ENCODE measurements at regions not wholly inside any gene's neighbourhood (a gene's known extent, or its start where the extent isn't known, plus 50 kb on each side); places are given as distances from the start of the nearest gene placed in this dataset.

DNA sequence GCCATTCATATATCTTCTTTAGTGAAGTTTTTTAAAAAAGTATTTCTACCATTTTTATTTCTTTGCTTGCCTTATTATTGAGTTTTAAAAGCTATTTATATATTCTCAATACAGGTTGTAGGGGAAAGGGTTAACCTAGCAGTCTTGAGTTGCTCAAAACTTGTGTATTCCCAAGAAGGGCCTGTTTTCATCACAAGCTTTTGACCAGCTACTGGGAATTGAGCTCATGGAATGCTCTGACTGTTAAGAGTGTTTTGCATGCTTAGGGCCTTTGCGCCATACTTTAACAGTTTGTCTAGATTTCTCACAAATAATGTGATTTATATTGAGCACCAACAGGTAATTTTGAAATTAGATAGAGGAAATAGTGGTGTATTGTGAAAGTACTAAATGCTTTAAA is 72.0 kb upstream of the CALCR start:
- ATAC-seq (ENCODE audit: low read depth) (no peak), DNase-seq (no peak)
- no peak overlapping the region for H4K5ac ChIP-seq (ENCODE audit: low read depth, low read length)
- CTCF ChIA-PET, result interaction anchor here (0.5 to 0.7 kb wide), 2 partner anchors 42 to 272 kb away, joined by 4 read pairs; no protein-coding TSS in a partner anchor
- H2AK5ac ChIP-seq (ENCODE audit: low read depth, low read length), result no peak overlapping the region
- no peak overlapping the region for H3K56ac ChIP-seq (ENCODE audit: extremely low read depth, insufficient read depth, low read length)
- no peaks in the 10 kb centered on the region for H3K79me1 ChIP-seq (ENCODE audit: low read depth in 1 of 2, low read length in 2 of 2)
- H3K27me3 ChIP-seq (ENCODE audit: control insufficient read depth, insufficient read depth, low read length), result no peaks in the 10 kb centered on the region
- H3K9me1 ChIP-seq (ENCODE audit: insufficient read depth, low read length), result no peaks in the 10 kb centered on the region
- H3K27ac ChIP-seq (ENCODE audit: insufficient read depth, low read length), result no peak overlapping the region
- no peak overlapping the region for H2BK15ac ChIP-seq (ENCODE audit: low read depth, low read length)
- H3K4me3 ChIP-seq (ENCODE audit: insufficient read depth, low read depth, low read length), result no peak overlapping the region
- H3K9ac ChIP-seq (ENCODE audit: low read depth, low read length), result no peak overlapping the region
- dilution Hi-C loops (cut with HindIII; ENCODE audit: low sequenced_read_pairs, unreplicated experiment), result no loop called here
- no peak overlapping the region for H3K23ac ChIP-seq (ENCODE audit: low read depth, low read length)
- no TSS peak for BruUV-seq (replicated peaks)
- no peak overlapping the region for H3K4me2 ChIP-seq (ENCODE audit: low read depth, low read length)
- no peak overlapping the region for H2AK9ac ChIP-seq (replicated peaks; ENCODE audit: low read depth, low read length, poor library complexity)
- intact Hi-C loops (cut with micrococcal nuclease), result no loop called here
- no peak overlapping the region for H3K4ac ChIP-seq (ENCODE audit: low read depth, low read length)
- no peak overlapping the region for H4K8ac ChIP-seq (ENCODE audit: low read depth in 2 of 2, low read length in 2 of 2)
- no peak overlapping the region for H2BK120ac ChIP-seq (ENCODE audit: low read depth, low read length)
- H3K14ac ChIP-seq (replicated peaks; ENCODE audit: low read depth, low read length), result no peak overlapping the region
- TF ChIP-seq SMC3 (IDR thresholded peaks at IDR 0.05; ENCODE audit: low read depth, low read length) (no peak), BHLHE40 (IDR thresholded peaks at IDR 0.05; ENCODE audit: low read depth, low read length) (no peak), CEBPB (IDR thresholded peaks at IDR 0.05; ENCODE audit: low read depth, low read length) (no peak), NFE2L2 (IDR thresholded peaks at IDR 0.05; ENCODE audit: low read depth, low read length) (no peak), MAZ (IDR thresholded peaks at IDR 0.05; ENCODE audit: borderline replicate concordance, low read depth, low read length) (no peak), FOS (IDR thresholded peaks at IDR 0.05; ENCODE audit: low read depth, low read length) (no peak), POLR2A (IDR thresholded peaks at IDR 0.05; ENCODE audit: low read depth, low read length) (no peak), MXI1 (IDR thresholded peaks at IDR 0.05; ENCODE audit: borderline replicate concordance, low read depth, low read length) (no peak), RAD21 (IDR thresholded peaks at IDR 0.05; ENCODE audit: low read length) (no peak), RFX5 (IDR thresholded peaks at IDR 0.05; ENCODE audit: low read depth, low read length) (no peak), CHD1 (IDR thresholded peaks at IDR 0.05; ENCODE audit: low read depth, low read length) (no peak), MAFK (IDR thresholded peaks at IDR 0.05; ENCODE audit: low read depth, low read length) (no peak), RCOR1 (IDR thresholded peaks at IDR 0.05; ENCODE audit: insufficient replicate concordance, low read length) (no peak)
- TF ChIP-seq, protein P1, sequence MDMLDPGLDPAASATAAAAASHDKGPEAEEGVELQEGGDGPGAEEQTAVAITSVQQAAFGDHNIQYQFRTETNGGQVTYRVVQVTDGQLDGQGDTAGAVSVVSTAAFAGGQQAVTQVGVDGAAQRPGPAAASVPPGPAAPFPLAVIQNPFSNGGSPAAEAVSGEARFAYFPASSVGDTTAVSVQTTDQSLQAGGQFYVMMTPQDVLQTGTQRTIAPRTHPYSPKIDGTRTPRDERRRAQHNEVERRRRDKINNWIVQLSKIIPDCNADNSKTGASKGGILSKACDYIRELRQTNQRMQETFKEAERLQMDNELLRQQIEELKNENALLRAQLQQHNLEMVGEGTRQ (IDR thresholded peaks at IDR 0.05; ENCODE audit: low read depth, low read length), result no peak
- TF ChIP-seq, protein P2, sequence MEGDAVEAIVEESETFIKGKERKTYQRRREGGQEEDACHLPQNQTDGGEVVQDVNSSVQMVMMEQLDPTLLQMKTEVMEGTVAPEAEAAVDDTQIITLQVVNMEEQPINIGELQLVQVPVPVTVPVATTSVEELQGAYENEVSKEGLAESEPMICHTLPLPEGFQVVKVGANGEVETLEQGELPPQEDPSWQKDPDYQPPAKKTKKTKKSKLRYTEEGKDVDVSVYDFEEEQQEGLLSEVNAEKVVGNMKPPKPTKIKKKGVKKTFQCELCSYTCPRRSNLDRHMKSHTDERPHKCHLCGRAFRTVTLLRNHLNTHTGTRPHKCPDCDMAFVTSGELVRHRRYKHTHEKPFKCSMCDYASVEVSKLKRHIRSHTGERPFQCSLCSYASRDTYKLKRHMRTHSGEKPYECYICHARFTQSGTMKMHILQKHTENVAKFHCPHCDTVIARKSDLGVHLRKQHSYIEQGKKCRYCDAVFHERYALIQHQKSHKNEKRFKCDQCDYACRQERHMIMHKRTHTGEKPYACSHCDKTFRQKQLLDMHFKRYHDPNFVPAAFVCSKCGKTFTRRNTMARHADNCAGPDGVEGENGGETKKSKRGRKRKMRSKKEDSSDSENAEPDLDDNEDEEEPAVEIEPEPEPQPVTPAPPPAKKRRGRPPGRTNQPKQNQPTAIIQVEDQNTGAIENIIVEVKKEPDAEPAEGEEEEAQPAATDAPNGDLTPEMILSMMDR (conservative IDR thresholded peaks at IDR 0.05; ENCODE audit: low read depth, low read length), result no peak
- TF ChIP-seq, protein P3, sequence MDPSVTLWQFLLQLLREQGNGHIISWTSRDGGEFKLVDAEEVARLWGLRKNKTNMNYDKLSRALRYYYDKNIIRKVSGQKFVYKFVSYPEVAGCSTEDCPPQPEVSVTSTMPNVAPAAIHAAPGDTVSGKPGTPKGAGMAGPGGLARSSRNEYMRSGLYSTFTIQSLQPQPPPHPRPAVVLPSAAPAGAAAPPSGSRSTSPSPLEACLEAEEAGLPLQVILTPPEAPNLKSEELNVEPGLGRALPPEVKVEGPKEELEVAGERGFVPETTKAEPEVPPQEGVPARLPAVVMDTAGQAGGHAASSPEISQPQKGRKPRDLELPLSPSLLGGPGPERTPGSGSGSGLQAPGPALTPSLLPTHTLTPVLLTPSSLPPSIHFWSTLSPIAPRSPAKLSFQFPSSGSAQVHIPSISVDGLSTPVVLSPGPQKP (IDR thresholded peaks at IDR 0.05; ENCODE audit: borderline replicate concordance, low read depth, low read length), result no peak
- no peak overlapping the region for H2BK20ac ChIP-seq (ENCODE audit: low read depth, low read length)
- no peaks in the 10 kb centered on the region for H4K20me1 ChIP-seq (ENCODE audit: insufficient read depth, low read length)
- no peak overlapping the region for H2BK5ac ChIP-seq (ENCODE audit: low read depth, low read length, poor library complexity, severe bottlenecking)
- POLR2A ChIA-PET (ENCODE audit: unreplicated experiment), result no interaction called here
- H3K4me1 ChIP-seq (ENCODE audit: control insufficient read depth, insufficient read depth, low read length), result no peaks in the 10 kb centered on the region
- no peaks in the 10 kb centered on the region for H3K36me3 ChIP-seq (ENCODE audit: control insufficient read depth, insufficient read depth, low read length)
- no peaks in the 10 kb centered on the region for H3K9me3 ChIP-seq (ENCODE audit: control insufficient read depth, insufficient read depth, low read length)
- no CpG with 5 or more reads among the region's 1 CpG for WGBS, 2 experiments (ENCODE audit: extremely low coverage in 2 of 2, insufficient read length in 1 of 2)
- in situ Hi-C loops (cut with MboI; ENCODE audit: low sequenced_read_pairs), result no loop called here
- H4K91ac ChIP-seq (ENCODE audit: insufficient read depth, low read depth, low read length), result no peak overlapping the region
- H3K18ac ChIP-seq (ENCODE audit: low read depth, low read length), result no peak overlapping the region
- no peak overlapping the region for H2AFZ ChIP-seq (replicated peaks; ENCODE audit: low read length, poor library complexity)

Measured in IMR-90 (cell line).